Fibroblast of skin of right quadriceps (primary cell): ENCODE measurements at regions not wholly inside any gene's neighbourhood (a gene's known extent, or its start where the extent isn't known, plus 50 kb on each side); places are given as distances from the start of the nearest gene placed in this dataset.

ENCODE experiments used
- DNase-seq: peaks from one replicate; pipeline ENCODE4 v3.0.0-alpha.2; 2013

DNA sequence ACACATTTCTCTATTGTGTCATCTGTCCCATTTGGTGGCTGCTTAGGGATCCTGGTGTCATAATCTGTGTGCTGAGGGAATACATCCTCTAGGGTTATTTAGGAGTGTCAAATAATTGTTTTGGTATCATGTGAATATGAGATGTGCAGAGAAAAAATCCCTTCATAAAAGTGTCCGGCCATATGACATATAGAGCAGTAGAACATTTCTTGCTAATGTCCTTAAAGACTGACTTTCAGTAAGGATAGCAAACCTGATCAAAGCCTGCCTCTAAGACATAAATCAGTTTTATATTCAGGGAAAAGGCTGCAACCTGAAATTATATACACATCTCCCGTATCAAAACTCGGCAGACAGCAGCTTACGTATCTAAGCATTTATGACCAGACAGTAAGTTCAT lies 211.6 kb downstream of the ADAM29 start:
- DNase-seq = no peak

- no peak for DNase-seq
These were observed 221.0 kb downstream of the ADAM29 start for GRCh38 chr4:175139205-175139604.

DNA sequence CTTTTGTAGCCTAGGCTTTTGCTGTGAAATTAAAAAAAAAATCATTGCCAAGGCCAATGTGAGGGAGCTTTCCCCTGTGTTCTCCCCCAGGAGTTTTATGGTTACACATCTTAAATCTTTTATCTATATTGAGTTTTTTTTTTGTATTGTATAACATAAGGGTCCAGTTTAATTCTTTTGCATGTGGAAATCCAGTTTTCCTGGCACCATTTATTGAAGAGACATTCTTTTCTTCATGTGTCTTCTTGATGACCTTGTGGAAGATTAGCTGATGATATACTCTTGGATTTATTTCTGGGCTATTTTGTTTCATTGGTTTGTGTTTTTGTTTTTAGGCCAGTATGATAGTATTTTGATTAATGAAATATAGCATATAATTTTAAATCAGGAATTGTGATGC lies 225.0 kb downstream of the ADAM29 start:
- DNase-seq = no peak

DNA sequence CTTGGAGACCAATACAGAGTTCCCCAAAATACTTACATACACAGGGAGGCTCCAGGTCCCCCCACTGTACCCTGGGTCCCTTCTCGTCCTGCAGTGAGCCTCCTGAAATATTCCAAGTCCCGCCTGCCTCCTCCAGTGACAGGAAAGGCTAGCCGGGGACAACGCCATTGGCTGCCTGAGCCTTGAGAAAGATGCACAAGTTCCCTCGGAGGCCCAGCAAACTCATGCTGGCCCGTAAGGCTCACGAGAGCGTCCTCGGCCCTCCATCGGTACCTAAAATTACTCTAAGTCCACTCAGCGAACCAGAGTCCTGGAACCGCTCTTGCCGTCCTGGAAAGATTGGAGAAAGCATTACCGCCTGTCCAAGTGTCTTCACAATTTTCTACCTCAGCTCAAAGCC lies 228.6 kb downstream of the ADAM29 start:
- no peak for DNase-seq

GRCh38 chr4:175147233-175147632 lies 229.1 kb downstream of the ADAM29 start:
- DNase-seq = no peak

- no peak for DNase-seq
These were observed 247.9 kb downstream of the ADAM29 start for GRCh38 chr4:175166020-175166419.

- DNase-seq = no peak
These were observed 258.6 kb downstream of the ADAM29 start for GRCh38 chr4:175176710-175177109.

- no peak for DNase-seq
These were observed 272.5 kb downstream of the ADAM29 start for GRCh38 chr4:175190654-175191053.

- DNase-seq = no peak
These were observed 279.9 kb downstream of the ADAM29 start for GRCh38 chr4:175198056-175198455.

- DNase-seq = no peak
These were observed 297.1 kb downstream of the ADAM29 start for GRCh38 chr4:175215208-175215607.

DNA sequence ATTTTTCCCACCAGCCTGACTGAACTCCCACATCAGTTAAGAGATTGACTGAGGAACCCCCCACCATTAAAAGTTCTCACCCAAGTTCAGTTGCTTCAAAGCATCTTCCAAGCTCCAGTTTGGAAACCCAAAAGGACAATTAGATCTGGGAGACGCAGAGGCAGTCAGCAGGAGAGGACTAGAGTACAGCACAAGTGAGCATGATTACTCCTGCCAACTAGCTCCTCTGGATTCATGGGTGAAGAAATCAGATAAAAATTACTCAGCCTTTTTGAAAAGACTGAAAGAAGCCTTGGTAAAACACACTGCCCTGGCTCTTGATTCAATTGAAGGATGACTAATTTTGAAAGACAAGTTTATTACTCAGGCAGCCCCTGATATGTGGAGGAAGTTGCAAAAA lies 297.5 kb downstream of the ADAM29 start:
- DNase-seq = no peak

- DNase-seq = no peak
These were observed 311.0 kb downstream of the ADAM29 start for GRCh38 chr4:175229154-175229553.

GRCh38 chr4:175234162-175234561 lies 316.0 kb downstream of the ADAM29 start:
- DNase-seq = no peak

DNA sequence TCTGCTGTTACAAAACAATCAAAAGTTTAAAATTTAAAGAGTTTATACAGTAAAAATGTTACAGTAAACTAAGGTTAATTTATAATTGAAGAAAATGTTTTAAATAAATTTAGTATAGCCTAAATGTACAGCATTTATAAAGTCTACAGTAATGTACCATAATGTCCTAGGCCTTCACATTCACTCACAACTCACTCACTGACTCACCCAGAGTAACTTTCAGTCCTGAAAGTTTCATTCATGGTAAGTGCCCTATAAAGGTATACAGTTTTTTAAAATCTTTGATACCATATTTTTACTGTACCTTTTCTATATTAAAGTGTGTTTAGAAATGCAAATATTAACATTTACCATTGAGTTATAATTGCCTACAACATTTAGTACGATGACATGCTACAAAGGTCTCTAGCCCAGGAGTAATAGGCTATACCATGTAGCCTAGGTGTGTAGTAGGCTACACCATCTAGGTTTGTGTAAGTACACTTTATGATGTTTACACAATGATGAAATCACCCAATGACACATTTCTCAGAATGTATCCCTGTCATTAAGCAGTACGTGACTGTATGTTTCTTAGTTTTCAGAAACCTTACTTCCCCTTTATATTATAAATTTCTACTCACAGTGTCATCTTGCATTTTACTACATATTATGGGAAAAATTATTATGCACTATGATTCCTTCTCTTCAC lies 320.8 kb downstream of the ADAM29 start:
- no peak for DNase-seq

DNA sequence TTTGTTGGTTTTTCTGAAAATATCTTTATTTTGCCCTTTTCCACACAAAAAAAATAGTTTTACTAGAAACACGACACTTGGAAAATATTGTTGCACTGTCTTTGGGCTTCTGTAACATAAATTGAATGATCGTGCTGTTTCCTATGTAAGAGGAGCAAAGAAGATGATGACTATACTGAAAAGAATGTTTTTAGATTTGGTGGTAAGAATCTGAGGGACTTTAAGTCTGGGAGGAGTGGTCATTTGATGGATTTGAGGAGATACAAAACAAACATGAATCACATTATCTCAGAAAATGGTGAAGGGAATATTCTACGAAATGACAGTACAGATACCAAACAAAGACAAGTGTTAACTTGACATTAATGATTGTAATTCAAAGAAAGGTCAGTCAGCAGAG lies 328.8 kb downstream of the ADAM29 start:
- DNase-seq = peak; percentile 1

- DNase-seq = no peak
These were observed 334.5 kb downstream of the ADAM29 start for GRCh38 chr4:175252642-175253041.

DNA sequence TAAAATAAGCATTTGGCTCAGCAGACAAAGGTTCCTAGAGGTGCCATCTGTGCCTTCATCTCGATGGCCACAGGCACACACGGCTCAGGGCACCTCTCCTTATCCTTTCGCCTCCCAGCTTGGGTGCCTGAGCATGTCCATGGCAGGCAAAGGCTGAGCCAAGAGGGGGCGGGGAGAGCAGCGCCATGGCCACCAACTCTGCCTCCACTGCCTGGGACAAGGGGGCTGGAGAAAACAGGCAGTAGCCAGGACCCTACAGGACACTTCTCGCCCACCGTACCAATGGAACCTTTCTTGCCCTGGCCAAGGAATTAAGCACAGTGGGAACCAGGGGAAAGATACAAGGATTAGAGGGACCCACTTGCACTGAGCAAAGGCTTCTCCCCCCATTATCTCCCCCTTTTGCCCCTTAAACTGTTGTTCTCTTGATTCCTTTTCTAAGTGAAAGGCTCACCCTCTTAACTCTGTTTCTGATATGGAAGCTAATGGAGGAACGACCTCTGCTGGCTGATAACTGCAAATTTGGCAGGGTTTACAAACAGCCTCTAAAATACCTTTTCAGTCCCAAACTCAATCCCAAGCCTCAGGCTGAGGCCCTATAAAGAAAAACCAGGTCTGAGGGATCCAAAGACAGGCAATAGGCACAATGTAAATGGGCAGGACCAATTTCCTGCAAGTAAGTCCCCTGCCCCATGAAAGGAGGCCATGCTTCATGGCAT lies 335.2 kb downstream of the ADAM29 start:
- DNase-seq = no peak

- DNase-seq = no peak
These were observed 345.4 kb downstream of the ADAM29 start for GRCh38 chr4:175263537-175263936.

- DNase-seq = no peak
These were observed 353.0 kb downstream of the ADAM29 start for GRCh38 chr4:175271010-175271630.

GRCh38 chr4:175273995-175274753 lies 356.0 kb downstream of the ADAM29 start:
- DNase-seq = peak; percentile 19

DNA sequence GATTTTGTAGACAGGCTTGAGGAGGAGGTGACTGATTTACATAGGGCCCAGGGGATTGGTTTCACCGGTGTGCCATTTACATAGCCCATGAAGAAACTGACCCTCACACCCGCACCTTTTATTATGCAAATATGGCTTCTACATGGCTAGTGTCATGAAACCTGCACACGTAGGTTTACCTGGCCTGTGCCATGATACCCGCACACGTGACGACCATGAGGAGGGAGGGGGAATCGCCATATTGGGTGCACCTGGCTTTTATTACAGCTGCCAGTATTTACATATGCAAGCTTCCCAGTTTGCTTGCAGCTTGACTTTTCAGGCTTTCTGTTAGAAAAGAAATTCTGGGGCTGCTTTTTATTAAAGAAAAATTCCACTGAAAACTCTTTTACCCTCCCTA lies 359.7 kb downstream of the ADAM29 start:
- no peak for DNase-seq

DNA sequence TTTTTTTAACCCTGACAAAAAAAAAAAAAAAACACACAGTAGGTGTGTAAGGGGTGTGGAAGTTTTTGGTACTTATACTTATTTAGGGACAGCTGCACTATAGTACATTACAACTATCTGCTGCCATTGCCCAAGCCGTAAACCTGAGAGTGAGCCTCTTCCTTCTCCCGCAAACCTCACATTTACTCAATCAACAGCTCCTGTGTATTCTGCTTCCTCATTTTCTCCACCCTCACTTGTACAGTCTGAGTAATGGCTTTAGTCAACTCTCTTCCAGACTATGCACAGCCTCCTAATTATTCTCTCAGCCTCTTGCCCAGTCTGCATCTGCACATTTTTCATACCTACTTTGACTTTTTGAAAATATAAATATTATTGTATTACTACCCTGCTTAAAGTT lies 362.0 kb downstream of the ADAM29 start:
- DNase-seq = no peak

DNA sequence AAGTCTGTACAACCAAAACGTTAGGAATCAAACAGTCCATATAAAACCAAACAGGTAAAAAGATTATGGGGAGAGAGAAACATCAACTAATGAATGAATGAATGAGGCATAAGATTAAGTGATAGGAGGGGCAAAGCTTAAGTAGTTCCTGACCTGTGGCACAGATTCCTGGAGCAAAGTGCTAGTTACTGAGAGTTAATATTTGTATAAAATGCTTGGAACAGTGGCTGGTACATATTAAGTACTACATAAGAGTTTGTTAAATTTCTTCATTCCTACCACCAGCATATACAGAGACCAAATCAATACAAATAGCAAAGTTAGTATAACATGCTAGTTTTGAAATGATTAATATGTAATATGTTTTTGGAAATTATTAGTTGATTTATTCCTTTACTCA lies 363.7 kb downstream of the ADAM29 start:
- DNase-seq = no peak

DNA sequence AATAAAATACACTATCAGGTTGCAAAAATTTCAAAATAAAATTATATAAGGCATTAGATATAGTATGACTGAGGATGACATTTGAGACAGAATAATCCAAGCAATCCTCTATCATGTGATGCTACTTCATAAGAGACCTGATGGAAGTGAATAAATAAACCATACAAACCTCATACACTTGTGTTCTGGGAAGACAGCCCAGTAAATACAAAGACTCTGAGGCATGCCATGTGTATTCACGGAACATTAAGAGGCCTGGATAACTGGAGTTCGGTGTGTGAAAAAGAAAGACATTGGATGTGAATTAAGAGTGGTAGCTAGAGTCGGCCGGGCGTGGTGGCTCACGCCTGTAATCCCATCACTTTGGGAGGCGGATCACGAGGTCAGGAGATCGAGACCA lies 364.2 kb downstream of the ADAM29 start:
- DNase-seq = no peak
